OCI-LY1 (cell line): ENCODE measurements at regions not wholly inside any gene's neighbourhood (a gene's known extent, or its start where the extent isn't known, plus 50 kb on each side); places are given as distances from the start of the nearest gene placed in this dataset.

ENCODE experiments used
- H2AFZ ChIP-seq: fragments of 200-600 bp; sonication (generic), shearing (Covaris generic); 2 replicates; pipeline ENCODE4 v1.6.0; 2014; ENCODE audit warnings: antibody characterized with exemption, mild to moderate bottlenecking, low read length
- H3F3A ChIP-seq: fragments of 200-600 bp; sonication (generic), shearing (Covaris generic); 2 replicates; pipeline ENCODE4 v1.6.0; 2014; ENCODE audit warnings: mild to moderate bottlenecking, antibody characterized with exemption, low read length, moderate library complexity; ENCODE audit not compliant: insufficient read depth
- H3K27ac ChIP-seq: fragments of 200-600 bp; sonication (generic); 2 replicates; pipeline ENCODE4 v1.5.1; 2014; ENCODE audit warnings: low read length, mixed run types, mild to moderate bottlenecking, low read depth; ENCODE audit not compliant: poor library complexity, severe bottlenecking
- H3K27me3 ChIP-seq: fragments of 200-600 bp; sonication (generic); 2 replicates; pipeline ENCODE4 v1.6.0; 2014; ENCODE audit warnings: antibody characterized with exemption, mild to moderate bottlenecking, low read length, moderate library complexity; ENCODE audit not compliant: insufficient read depth
- H3K36me3 ChIP-seq: fragments of 200-600 bp; sonication (generic); 2 replicates; pipeline ENCODE4 v1.6.1; 2014; ENCODE audit warnings: mild to moderate bottlenecking, antibody characterized with exemption, low read length, moderate library complexity, mixed read lengths; ENCODE audit not compliant: insufficient read depth
- H3K4me1 ChIP-seq: fragments of 200-600 bp; sonication (generic); 2 replicates; pipeline ENCODE4 v1.5.1; 2014; ENCODE audit warnings: mild to moderate bottlenecking, low read length, moderate library complexity; ENCODE audit not compliant: insufficient read depth, severe bottlenecking
- H3K4me2 ChIP-seq: fragments of 200-600 bp; sonication (generic), shearing (Covaris generic); 2 replicates; pipeline ENCODE4 v1.6.1; 2014; ENCODE audit warnings: low read length
- H3K4me3 ChIP-seq: fragments of 200-600 bp; sonication (generic); 2 replicates; pipeline ENCODE4 v1.5.1; 2014; ENCODE audit warnings: low read length, low read depth, mild to moderate bottlenecking, mixed read lengths; ENCODE audit not compliant: poor library complexity, severe bottlenecking
- H3K79me2 ChIP-seq: fragments of 200-600 bp; shearing (Covaris generic); 2 replicates; pipeline ENCODE4 v1.6.1; 2016; ENCODE audit warnings: mixed run types, low read length, mixed read lengths; ENCODE audit not compliant: insufficient read depth
- H3K9ac ChIP-seq: fragments of 200-600 bp; sonication (generic), shearing (Covaris generic); 2 replicates; pipeline ENCODE4 v1.6.1; 2014; ENCODE audit warnings: mild to moderate bottlenecking, low read length, mixed read lengths
- H3K9me2 ChIP-seq: fragments of 200-600 bp; sonication (generic), shearing (Covaris generic); 2 replicates; pipeline ENCODE4 v1.6.1; 2014; ENCODE audit warnings: low read depth, mild to moderate bottlenecking, low read length, mixed read lengths
- H3K9me3 ChIP-seq: fragments of 200-600 bp; shearing (Covaris generic); 2 replicates; pipeline ENCODE4 v1.6.1; 2014; ENCODE audit warnings: low read length, mixed read lengths
- H4K20me1 ChIP-seq: fragments of 200-600 bp; sonication (generic), shearing (Covaris generic); 2 replicates; pipeline ENCODE4 v1.6.0; 2016; ENCODE audit warnings: mild to moderate bottlenecking, low read length; ENCODE audit not compliant: insufficient read depth
- EZH2 ChIP-seq: fragments of 200-600 bp; sonication (generic), shearing (Covaris generic); IDR thresholded peaks from 2 replicates; pipeline ENCODE4 v1.8.0; 2017; ENCODE audit warnings: borderline replicate concordance, mixed run types, mild to moderate bottlenecking, antibody characterized with exemption, low read length, moderate library complexity, mixed read lengths
- TF ChIP-seq, protein P1 (sequence below): fragments of 200-600 bp; sonication (generic), shearing (Covaris generic); IDR thresholded peaks from 2 replicates; pipeline ENCODE4 v1.5.1; 2017; ENCODE audit warnings: mild to moderate bottlenecking, antibody characterized with exemption, low read length, moderate library complexity, mixed read lengths

GRCh38 chr14:97527993-97528392 is 730.8 kb downstream of the VRK1 start:
- no peak overlapping the region for H3K9ac ChIP-seq
- no peaks in the 10 kb centered on the region for H3K36me3 ChIP-seq
- no peak overlapping the region for H2AFZ ChIP-seq
- TF ChIP-seq EZH2 = no peak
- TF ChIP-seq, protein P1, sequence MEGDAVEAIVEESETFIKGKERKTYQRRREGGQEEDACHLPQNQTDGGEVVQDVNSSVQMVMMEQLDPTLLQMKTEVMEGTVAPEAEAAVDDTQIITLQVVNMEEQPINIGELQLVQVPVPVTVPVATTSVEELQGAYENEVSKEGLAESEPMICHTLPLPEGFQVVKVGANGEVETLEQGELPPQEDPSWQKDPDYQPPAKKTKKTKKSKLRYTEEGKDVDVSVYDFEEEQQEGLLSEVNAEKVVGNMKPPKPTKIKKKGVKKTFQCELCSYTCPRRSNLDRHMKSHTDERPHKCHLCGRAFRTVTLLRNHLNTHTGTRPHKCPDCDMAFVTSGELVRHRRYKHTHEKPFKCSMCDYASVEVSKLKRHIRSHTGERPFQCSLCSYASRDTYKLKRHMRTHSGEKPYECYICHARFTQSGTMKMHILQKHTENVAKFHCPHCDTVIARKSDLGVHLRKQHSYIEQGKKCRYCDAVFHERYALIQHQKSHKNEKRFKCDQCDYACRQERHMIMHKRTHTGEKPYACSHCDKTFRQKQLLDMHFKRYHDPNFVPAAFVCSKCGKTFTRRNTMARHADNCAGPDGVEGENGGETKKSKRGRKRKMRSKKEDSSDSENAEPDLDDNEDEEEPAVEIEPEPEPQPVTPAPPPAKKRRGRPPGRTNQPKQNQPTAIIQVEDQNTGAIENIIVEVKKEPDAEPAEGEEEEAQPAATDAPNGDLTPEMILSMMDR = no peak
- H3K27me3 ChIP-seq = no peaks in the 10 kb centered on the region
- H3K27ac ChIP-seq = no peak overlapping the region
- H3K9me3 ChIP-seq = no peaks in the 10 kb centered on the region
- H3K4me3 ChIP-seq = no peak overlapping the region
- no peaks in the 10 kb centered on the region for H4K20me1 ChIP-seq
- H3K79me2 ChIP-seq = no peaks in the 10 kb centered on the region
- H3K9me2 ChIP-seq = no peaks in the 10 kb centered on the region
- no peaks in the 10 kb centered on the region for H3K4me1 ChIP-seq
- H3K4me2 ChIP-seq = no peak overlapping the region
- H3F3A ChIP-seq = no peaks in the 10 kb centered on the region

GRCh38 chr14:97532052-97532451 is 734.9 kb downstream of the VRK1 start:
- Histone ChIP-seq H4K20me1 (no peaks in the 10 kb centered on the region), H3K36me3 (no peaks in the 10 kb centered on the region), H2AFZ (no peak overlapping the region), H3K9me3 (no peaks in the 10 kb centered on the region), H3K4me1 (no peaks in the 10 kb centered on the region), H3K27ac (no peak overlapping the region), H3K27me3 (no peaks in the 10 kb centered on the region), H3K79me2 (no peaks in the 10 kb centered on the region), H3K4me3 (no peak overlapping the region), H3K9ac (no peak overlapping the region), H3K4me2 (no peak overlapping the region), H3K9me2 (no peaks in the 10 kb centered on the region), H3F3A (no peaks in the 10 kb centered on the region)
- no peak for TF ChIP-seq EZH2
- TF ChIP-seq, protein P1 = no peak

DNA sequence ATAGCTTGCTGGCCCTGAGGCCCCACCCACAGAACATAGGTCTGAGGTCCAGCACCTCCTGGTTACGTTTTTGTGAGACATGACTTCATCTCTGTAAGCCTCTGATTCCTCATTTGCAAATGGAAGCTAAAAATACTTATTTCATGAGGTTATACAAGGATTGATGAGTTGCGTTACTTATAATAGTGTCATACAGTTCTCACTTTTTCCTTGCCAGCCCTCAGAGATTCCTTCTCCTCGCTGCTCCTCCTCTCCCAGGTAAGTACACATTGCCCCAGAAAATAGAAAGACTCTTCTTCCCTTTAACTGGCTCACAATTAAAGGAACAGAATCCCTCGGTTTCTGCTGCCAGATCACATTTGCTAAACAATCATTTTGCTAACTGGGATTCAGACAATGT is 739.2 kb downstream of the VRK1 start:
- H3K4me3 ChIP-seq = no peak overlapping the region
- no peak overlapping the region for H2AFZ ChIP-seq
- no peak for TF ChIP-seq EZH2
- TF ChIP-seq, protein P1 = no peak

More for the DNA sequence above, 739.2 kb downstream of the VRK1 start:
- H3F3A ChIP-seq = no peaks in the 10 kb centered on the region
- no peak overlapping the region for H3K9ac ChIP-seq
- no peaks in the 10 kb centered on the region for H3K4me1 ChIP-seq
- H3K27ac ChIP-seq = no peak overlapping the region
- H3K36me3 ChIP-seq = no peaks in the 10 kb centered on the region
- H3K27me3 ChIP-seq = no peaks in the 10 kb centered on the region
- H3K9me2 ChIP-seq = no peaks in the 10 kb centered on the region
- H3K4me2 ChIP-seq = no peak overlapping the region
- no peaks in the 10 kb centered on the region for H3K79me2 ChIP-seq
- no peaks in the 10 kb centered on the region for H3K9me3 ChIP-seq
- H4K20me1 ChIP-seq = no peaks in the 10 kb centered on the region
